ENCODE measurements at regions not wholly inside any gene's neighbourhood (a gene's known extent, or its start where the extent isn't known, plus 50 kb on each side); places are given as distances from the start of the nearest gene placed in this dataset.

DNA sequence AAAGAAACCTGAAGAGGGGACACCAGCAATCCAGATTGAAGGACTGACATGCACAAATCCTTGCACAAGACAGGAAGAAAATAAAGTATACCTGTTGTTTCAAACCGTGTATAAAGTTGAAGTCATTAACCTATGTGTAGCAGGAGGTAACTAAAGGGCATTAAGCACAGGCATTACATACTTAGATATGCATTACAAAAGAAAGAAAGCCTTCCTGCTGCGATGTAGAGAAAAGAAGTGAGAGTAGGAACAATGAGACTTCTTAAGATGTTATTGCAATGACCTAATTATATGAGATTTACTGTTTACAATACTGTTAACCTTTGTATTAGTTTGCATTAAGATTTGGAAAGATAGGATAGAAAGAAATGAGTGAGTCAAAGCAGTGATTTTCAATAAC is 308.9 kb upstream of the PTPRD start:
- TF ChIP-seq, protein P1, sequence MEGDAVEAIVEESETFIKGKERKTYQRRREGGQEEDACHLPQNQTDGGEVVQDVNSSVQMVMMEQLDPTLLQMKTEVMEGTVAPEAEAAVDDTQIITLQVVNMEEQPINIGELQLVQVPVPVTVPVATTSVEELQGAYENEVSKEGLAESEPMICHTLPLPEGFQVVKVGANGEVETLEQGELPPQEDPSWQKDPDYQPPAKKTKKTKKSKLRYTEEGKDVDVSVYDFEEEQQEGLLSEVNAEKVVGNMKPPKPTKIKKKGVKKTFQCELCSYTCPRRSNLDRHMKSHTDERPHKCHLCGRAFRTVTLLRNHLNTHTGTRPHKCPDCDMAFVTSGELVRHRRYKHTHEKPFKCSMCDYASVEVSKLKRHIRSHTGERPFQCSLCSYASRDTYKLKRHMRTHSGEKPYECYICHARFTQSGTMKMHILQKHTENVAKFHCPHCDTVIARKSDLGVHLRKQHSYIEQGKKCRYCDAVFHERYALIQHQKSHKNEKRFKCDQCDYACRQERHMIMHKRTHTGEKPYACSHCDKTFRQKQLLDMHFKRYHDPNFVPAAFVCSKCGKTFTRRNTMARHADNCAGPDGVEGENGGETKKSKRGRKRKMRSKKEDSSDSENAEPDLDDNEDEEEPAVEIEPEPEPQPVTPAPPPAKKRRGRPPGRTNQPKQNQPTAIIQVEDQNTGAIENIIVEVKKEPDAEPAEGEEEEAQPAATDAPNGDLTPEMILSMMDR (IDR thresholded peaks at IDR 0.05; ENCODE audit: unreplicated experiment) = no peak
- H3K9me3 Mint-ChIP-seq (ENCODE audit: unreplicated experiment) = no peaks in the 10 kb centered on the region
- DNase-seq (ENCODE audit: low spot score) = no peak
- H3K4me1 Mint-ChIP-seq (ENCODE audit: unreplicated experiment) = no peaks in the 10 kb centered on the region
- H3K27me3 Mint-ChIP-seq (ENCODE audit: unreplicated experiment) = no peaks in the 10 kb centered on the region
- H3K36me3 Mint-ChIP-seq (ENCODE audit: low read depth, unreplicated experiment) = no peaks in the 10 kb centered on the region
- H3K4me3 Mint-ChIP-seq (ENCODE audit: unreplicated experiment) = no peak overlapping the region
- H3K27ac Mint-ChIP-seq (ENCODE audit: unreplicated experiment) = no peak overlapping the region

DNA sequence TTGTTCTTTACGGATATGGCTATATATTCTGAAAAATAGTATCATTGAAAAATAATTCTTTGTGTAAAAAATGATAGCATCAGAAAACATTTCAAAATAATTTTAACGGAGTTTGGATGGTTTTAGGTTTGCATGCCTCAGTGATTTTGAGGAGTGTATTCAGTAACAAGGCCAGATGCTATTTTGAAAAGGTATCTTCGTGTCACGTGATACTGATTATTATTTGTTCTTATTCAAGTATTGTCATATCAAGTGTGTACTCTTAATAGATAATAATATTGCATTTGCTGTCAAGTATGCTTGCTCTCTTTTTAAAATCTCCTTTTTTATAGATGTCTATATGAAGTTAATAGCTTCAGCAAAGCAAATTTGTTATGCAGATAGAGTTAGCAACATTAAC is 313.1 kb upstream of the PTPRD start:
- TF ChIP-seq, protein P1 (IDR thresholded peaks at IDR 0.05; ENCODE audit: unreplicated experiment) = no peak
- no peak overlapping the region for H3K4me3 Mint-ChIP-seq (ENCODE audit: unreplicated experiment)
- DNase-seq (ENCODE audit: low spot score) = no peak
- no peak overlapping the region for H3K27ac Mint-ChIP-seq (ENCODE audit: unreplicated experiment)
- no peaks in the 10 kb centered on the region for H3K27me3 Mint-ChIP-seq (ENCODE audit: unreplicated experiment)
- H3K9me3 Mint-ChIP-seq (ENCODE audit: unreplicated experiment) = no peaks in the 10 kb centered on the region
- H3K4me1 Mint-ChIP-seq (ENCODE audit: unreplicated experiment) = no peaks in the 10 kb centered on the region
- H3K36me3 Mint-ChIP-seq (ENCODE audit: low read depth, unreplicated experiment) = no peaks in the 10 kb centered on the region

DNA sequence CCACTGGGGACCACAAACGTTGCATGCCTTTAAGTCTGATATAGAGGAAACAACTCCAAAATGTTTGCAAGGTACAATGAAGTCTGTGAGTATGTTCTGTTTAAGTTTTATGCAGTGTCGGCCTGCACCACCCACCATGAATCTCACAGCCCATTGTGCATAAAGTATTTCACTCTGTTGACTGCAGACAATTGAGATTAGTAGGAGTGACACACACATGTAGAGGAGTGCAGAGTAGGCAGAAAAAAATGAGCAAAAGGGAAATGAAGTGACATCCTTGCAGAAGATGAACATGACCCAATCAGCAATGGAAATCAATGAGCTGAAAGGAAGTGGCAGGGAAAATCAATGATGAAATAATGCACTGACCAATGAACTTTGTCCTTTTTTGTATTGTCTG is 315.6 kb upstream of the PTPRD start:
- TF ChIP-seq, protein P1 (IDR thresholded peaks at IDR 0.05; ENCODE audit: unreplicated experiment) = no peak
- H3K9me3 Mint-ChIP-seq (ENCODE audit: unreplicated experiment) = no peaks in the 10 kb centered on the region
- no peaks in the 10 kb centered on the region for H3K36me3 Mint-ChIP-seq (ENCODE audit: low read depth, unreplicated experiment)
- H3K4me3 Mint-ChIP-seq (ENCODE audit: unreplicated experiment) = no peak overlapping the region
- no peaks in the 10 kb centered on the region for H3K4me1 Mint-ChIP-seq (ENCODE audit: unreplicated experiment)
- DNase-seq (ENCODE audit: low spot score) = no peak
- no peak overlapping the region for H3K27ac Mint-ChIP-seq (ENCODE audit: unreplicated experiment)
- no peaks in the 10 kb centered on the region for H3K27me3 Mint-ChIP-seq (ENCODE audit: unreplicated experiment)

DNA sequence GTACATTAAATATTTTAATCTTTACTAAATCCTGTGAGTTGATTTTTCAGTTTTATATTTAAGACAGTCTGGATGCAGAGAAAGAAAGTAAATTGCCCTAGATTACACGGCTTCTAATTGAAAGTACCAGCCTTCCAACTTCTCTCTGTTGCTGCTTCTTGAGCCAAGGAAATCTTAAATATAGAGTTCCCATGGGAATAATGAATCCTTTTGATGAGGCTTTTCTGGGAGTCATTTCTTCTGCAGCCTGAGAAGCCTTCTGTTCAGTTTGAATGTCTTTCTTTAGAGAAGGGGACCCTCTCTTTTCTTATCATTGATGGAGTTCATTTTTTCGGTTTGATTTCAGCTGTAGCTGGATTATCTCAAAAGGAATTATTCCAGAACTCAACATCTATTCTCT is 317.3 kb upstream of the PTPRD start:
- TF ChIP-seq, protein P1 (IDR thresholded peaks at IDR 0.05; ENCODE audit: unreplicated experiment) = no peak
- Mint-ChIP-seq H3K27ac (ENCODE audit: unreplicated experiment) (no peak overlapping the region), H3K4me3 (ENCODE audit: unreplicated experiment) (no peak overlapping the region), H3K9me3 (ENCODE audit: unreplicated experiment) (no peaks in the 10 kb centered on the region), H3K36me3 (ENCODE audit: low read depth, unreplicated experiment) (no peaks in the 10 kb centered on the region), H3K27me3 (ENCODE audit: unreplicated experiment) (no peaks in the 10 kb centered on the region), H3K4me1 (ENCODE audit: unreplicated experiment) (no peaks in the 10 kb centered on the region)
- no peak for DNase-seq (ENCODE audit: low spot score)

DNA sequence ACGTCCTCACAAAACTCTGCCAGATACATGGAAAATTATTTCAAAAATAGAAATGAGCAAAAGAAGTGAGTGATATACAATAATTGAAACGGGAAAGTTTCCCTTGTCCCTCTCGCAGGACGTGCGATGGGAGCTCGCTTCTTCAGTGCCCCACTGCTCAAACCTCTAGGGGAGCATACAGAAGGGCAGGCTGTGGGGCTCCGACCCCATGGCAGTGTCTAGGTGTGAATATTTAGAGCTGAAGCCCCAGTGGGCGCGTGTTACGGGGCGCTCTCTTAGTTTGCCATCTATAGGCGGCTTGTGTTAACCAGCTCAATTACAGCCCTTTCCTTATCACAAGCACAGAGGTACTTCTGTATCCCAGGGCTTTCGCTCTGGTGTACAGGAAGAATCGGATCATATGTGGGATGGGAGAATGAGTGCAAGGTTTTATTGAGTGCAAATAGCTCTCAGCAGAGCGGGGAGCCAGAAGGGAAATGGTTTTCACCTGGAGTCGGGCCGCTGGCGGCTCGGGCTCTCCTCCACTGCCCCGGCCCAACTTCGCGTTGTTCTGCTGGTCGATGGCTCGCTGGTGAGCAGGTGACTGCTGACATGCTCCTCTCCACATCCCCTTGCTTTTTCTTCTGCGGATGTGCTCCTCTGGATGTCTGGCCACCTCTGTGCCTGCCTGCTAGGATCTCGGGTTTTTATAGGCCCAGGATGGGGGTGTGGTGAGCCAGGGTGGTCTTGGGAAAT is 334.0 kb upstream of the PTPRD start:
- no peaks in the 10 kb centered on the region for H3K9me3 Mint-ChIP-seq (ENCODE audit: unreplicated experiment)
- no peak overlapping the region for H3K27ac Mint-ChIP-seq (ENCODE audit: unreplicated experiment)
- TF ChIP-seq, protein P1 (IDR thresholded peaks at IDR 0.05; ENCODE audit: unreplicated experiment) = no peak
- no peaks in the 10 kb centered on the region for H3K27me3 Mint-ChIP-seq (ENCODE audit: unreplicated experiment)
- DNase-seq (ENCODE audit: low spot score) = no peak
- H3K4me1 Mint-ChIP-seq (ENCODE audit: unreplicated experiment) = no peaks in the 10 kb centered on the region
- no peaks in the 10 kb centered on the region for H3K36me3 Mint-ChIP-seq (ENCODE audit: low read depth, unreplicated experiment)
- H3K4me3 Mint-ChIP-seq (ENCODE audit: unreplicated experiment) = no peak overlapping the region
